Left colon (tissue), 2 donors: ENCODE measurements at regions not wholly inside any gene's neighbourhood (a gene's known extent, or its start where the extent isn't known, plus 50 kb on each side); places are given as distances from the start of the nearest gene placed in this dataset.
A peak's percentile ranks its signal among the peaks of the same experiment; 100 is the strongest.

ENCODE experiments used
- ATAC-seq: fragments of 200-7000 bp; cut with Tn5 transposase; one replicate; pipeline ENCODE4 v1.9.1; 2020; ENCODE audit warnings: mild to moderate bottlenecking, moderate library complexity
- DNase-seq, 2 donors: peaks; one replicate each; pipeline ENCODE4 v3.0.0-alpha.2; 2020
- intact Hi-C, 2 donors: fragments of 100-400 bp; cut with DNase I in 1 of 2; cut with micrococcal nuclease in 1 of 2; formaldehyde crosslinking; loops; one replicate each; pipeline versions ENCODE4 v1.11.2 to v1.14.0; 2022; cut with DNase I, micrococcal nuclease
- donor health status: DM: no; HTN: no; CAD: no.
- donor health status: DM: yes; HTN: yes; CAD: no.

DNA sequence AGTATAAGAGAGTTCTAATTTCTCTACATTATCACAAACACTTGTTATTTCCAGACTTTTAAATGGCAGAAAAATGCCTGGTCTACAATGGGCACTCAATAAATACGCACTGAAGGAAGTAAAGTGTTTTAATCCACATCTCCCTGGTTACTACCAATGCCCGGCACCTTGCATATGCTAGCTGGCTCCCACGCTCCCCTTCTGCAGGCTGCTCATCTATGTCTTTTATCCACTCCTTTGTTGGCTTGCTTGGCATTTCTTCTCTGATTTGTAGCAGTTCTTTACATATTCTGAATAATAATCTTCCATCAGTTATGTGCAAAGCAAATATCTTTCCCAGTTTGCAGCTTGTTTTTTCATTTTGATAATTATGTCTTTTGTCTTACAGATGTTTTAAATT lies 74.6 kb upstream of the PRR23E start:
- ATAC-seq (no peak), DNase-seq (no peak)
- intact Hi-C loops = no loop called here

DNA sequence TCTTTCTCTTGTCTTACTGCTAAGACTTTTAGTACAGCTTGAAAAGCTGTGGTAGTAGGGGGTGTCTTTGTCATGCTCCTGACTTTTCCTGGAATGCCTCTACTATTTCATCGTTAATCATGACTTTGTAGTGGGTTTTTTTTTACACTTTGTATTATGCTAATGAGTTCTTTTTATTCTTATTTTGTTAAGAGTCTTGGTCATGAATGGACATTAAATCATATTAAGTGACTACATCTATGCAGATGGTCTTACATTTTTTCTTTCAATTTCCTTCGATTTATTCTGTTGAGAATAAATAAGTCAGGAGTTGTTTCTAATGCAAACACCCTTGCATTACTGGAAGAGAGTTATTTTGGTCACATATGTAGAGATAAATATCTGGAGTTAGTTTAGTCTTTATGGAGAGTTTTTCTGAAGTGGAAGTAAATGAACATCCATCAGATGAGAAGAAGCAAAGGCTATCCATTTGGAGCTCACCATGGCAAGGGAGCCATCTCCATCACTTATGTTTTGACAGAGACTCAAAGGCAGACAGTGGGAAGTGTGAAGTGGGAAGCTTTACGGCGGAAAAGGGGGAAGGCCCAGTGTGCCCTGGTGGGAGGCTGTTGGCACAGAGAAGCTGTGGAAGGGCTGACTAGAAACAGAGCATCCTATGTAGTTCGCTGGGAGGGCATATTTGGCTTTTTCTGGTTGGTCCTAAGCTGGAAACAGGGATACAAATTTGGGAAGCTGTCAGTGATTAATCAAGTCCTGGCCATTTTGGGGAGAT lies 73.1 kb upstream of the PRR23E start:
- ATAC-seq = no peak
- intact Hi-C loops = no loop called here
- no peak for DNase-seq

DNA sequence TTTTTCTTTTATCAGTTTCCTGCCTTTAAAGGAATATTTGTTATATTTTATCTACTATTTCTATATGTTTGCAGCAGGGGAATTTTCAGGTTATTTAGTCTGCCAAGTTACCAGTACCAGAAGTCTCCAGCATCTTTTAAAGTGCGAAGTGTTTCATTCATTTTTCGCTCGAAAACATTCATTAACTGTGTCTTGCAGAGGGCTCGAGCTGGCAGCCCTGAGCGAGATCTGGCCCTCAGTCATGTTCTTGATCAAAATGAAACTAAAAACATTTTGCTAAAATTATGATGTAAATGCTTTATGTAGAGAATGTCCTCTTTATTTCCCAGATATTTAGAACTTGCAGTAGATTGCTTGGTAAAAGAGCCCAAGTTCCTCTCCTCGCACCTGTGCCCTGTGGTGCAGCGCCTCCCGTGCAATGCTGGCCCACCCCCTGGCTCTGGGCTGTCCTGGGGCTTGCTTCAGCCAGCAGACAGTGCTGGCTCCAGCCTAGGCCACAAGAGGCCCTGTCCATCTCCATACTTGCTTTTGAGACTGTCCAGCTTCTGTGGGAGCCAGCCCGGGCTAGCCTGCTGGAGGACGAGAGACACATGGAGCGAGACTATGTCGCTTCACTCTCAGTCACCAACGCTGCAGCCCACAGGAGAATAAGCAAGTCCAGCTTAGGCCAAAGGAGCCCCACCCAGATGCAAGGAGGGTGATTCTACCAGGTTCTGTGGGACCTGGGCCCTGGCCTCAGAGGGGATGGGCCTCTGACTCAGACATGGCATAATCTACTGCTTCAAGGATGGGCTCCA lies 71.9 kb upstream of the PRR23E start:
- no peak for DNase-seq
- no peak for ATAC-seq
- intact Hi-C loops = no loop called here

DNA sequence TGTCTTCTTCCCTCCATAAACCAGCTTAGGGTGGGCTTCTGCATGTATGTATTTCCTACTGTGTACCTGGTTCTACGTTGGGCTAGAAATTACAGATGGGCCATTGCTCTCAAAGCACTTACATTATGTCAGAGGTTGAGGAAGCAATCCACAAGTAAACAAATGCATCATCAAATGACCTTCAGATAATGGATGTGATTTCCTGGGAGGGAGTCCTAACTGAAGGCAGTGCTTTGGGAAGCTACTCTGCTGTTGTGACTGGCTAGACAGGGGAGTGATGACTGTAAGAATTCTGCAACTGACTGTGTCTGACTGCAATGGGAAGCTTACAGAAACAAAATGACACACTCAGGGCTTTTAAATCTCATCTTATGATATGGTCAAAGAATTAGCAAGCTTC lies 71.0 kb upstream of the PRR23E start:
- ATAC-seq = no peak

DNA sequence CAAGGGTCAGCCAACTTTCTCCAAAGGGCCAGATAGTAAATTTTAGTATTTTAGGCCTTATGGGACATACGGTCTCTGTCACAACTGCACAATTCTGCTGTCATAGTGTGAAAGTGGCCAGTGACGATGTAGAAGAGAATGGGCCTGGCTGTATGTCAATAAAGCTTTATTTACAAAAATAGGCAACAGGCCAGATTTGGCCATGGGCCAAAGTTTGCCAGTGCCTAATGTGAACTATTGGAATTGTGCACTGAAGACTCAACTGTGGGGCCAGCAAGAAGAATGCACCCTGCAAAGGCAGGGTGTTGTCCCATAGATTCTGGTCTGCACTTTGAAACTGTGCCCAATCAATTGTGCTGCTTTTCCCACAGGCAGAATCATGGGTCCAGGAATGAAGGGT lies 69.4 kb upstream of the PRR23E start:
- DNase-seq (no peak), ATAC-seq (no peak)
- intact Hi-C loops = no loop called here

More for the DNA sequence above, 71.0 kb upstream of the PRR23E start:
- intact Hi-C loops = no loop called here
- no peak for DNase-seq

DNA sequence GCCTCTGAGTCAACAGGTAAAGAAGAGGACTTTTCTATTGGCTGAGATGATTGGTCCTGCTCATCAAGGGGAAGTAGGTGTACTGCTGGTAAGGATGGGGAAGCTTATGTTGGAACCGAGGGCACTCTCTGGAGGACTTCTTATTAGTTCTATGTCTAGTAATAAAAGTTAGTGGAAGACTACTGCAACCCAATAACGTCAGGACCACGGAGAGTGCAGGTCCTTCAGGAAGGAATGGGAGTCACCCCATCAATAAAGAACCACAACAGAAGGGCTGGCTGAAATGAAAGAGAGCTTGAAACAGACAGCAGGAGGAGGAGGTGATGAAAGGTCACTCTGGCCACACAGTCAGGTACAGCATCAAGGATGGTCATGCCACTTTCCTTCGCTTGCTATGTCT lies 68.8 kb upstream of the PRR23E start:
- ATAC-seq = no peak
- no peak for DNase-seq
- intact Hi-C loops = no loop called here

DNA sequence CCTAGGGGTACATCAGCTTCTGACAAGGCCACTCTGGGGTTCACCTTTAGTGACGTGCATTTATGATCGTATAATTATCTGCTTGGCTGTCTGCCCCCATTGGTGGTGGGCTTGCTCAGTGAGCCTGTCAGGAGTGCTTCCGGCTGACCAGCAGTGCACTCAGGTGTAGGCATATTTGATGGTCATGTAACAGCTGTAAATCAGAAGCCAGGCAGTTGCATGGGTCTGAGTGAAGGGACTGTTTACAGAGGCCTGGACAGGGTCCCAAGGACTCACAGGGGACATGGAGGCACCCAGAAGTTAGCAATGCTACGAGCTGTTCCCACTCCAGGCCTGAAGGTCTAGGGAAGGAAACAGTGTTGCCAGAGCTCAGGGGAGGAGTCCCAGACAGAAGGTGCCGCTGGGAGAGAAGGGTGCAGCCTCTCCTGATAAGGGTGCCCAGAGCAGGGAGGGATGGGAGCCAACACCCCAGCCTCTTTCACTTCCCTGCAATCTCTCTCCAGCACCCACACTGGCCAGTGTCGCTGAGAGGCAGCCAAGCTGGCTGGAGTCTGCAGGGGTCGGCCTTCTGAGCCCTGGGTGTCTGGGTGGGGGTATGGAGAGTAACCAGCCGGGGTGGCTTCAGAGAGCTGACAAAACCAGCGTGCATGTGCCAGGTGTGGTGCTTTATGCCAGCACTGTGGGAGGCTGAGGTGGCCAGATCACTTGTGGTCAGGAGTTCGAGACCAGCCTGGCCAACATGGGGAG lies 61.3 kb upstream of the PRR23E start:
- intact Hi-C loops = no loop called here
- DNase-seq = no peak
- peak; percentile 84 for ATAC-seq

DNA sequence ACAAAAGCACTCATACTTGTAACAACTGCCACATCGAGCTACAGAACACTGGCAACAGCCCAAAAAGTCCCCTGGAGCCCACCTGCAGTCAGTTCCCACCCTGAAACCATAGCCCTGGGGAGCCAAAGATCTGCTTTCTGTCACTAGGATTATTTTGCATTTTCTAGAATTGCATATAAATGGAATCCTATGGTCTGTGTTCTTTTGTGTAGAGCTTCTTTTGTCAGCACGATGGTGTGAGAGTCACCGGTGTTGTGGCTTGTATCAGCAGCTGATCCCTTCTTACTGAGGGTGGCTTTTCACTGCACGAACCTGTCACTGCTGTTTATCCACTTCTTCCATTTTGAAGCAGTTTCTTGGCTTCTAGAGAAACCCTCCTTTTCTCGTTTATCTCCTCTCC lies 60.1 kb upstream of the PRR23E start:
- ATAC-seq = no peak
- no peak for DNase-seq
- intact Hi-C loops = no loop called here

DNA sequence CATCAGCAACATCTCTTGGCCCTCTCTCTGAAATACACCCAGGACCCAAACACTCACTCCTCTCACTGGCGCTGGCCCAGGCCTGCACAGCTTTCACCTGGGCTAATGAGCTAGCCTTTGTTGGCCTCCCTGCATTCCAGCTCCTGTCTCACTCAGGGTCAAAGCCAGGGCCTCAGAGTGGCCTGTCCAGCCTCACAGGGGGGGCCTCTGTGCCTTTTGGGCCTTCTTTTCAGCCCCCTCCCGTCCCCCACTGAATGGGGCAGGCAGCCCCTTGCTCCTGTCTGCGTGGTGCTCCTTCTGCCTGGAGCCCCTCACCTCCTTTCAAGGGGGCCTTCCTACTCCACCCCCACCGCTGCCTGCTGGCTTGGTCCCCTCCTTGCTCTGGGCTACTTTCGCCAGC lies 59.0 kb upstream of the PRR23E start:
- DNase-seq (no peak), ATAC-seq (no peak)
- intact Hi-C loops = no loop called here

DNA sequence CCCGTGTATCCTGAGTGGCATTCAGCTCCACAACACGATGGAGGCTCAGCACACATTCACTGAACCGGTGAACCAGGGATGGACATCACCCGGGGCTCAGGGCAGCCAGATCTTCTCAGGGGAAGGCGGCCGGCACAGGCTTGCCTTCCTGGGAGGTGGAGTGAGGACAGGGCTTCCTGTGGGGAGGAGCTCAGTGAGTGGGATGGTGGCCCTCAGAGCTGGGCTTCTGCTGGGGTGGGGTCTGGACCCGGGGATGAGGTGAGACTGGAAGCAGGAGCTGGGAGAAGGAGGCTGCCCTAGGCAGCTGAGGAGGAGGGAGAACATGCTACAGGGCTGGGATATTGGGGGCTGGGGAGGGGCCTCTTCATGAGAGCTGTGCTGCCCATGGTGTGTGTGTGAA lies 58.5 kb upstream of the PRR23E start:
- DNase-seq (no peak), ATAC-seq (no peak)
- intact Hi-C loops = no loop called here

DNA sequence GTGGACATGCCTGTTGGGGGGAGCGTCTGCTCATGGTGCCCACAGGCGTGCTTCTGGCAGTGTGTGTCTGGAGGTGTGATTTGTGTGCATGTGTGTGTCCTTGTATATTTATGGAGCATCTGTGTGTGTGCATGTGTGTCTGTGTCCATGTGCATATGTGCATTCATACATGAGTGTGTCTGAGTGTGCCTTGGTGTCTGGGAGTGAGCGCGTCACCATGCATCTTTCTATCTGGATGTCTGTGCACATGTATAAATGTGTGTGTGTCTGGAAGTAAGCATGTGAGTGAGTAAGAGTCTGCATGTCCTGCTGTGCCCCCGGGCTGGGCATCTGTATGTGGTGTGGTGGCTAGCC lies 58.1 kb upstream of the PRR23E start:
- ATAC-seq (no peak), DNase-seq (no peak)
- intact Hi-C loops = no loop called here

DNA sequence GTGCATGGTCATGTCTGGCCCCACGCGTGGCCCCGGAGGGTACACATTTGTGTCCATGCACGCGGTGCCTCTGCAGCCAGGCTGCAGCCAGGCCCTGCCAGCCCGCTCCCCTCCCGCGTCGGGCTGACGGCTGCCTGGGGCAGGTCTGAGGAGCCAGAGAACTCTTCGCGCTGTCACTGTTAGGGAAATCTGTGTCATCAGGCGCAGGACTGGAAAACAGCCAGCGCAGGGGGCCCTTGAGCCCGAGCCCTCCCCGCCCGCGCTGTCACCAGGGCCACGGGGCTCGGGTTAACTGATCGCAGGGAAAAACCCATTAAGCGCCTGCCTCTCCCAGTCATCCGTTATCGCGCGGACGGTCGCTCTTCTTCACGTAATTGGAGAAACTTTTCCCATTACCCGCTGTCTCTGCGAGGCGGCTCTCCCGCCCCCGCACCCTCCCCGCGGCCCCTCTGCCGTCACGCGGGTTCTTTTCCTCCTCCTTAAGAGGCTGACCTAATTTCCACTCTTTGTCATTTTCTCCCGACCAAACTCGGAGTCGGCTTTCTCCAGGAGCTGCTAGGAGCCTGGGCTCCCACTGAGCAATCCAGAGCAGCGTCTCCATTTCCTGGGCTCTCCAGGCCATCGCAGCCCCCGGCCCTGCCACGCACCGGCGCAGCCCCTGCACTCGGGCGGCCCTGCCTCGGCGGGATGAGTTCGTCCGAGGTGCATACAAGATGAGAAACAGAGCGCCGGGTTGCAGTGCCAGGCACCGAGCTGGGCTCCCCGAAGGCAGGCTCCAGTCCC lies 57.5 kb upstream of the PRR23E start:
- DNase-seq = no peak

DNA sequence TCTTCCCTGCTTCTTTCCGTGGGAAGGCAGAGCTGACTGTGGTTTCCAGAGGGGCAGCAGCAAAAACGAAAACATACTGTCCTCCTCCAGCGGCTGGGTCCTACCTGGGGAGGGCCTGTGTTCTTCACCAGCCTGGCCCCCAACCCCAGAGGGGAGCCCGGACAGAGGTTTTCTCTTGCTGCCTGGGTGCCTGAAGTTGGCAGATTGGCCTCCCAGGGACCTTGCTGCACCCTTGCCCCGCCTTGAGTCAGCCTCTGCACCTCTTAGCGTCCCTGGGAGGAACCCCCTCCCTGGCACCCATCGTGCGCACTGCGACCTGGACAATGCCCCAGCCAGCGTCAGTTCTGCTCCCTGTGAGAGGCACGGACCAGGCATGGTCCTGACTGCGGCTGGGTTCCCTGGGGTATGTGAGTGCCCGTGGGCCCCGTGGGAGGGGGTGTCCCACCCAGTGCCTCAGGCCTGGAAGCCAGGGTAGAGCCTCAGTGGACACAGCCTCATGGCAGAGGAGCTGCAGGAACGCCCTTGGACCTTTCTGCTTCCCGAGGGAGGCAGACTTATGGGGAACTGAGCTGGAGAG lies 56.8 kb upstream of the PRR23E start:
- no peak for DNase-seq
- intact Hi-C loops = no loop called here
- ATAC-seq = no peak

More for the DNA sequence above, 57.5 kb upstream of the PRR23E start:
- no peak for ATAC-seq
- intact Hi-C loops = no loop called here

DNA sequence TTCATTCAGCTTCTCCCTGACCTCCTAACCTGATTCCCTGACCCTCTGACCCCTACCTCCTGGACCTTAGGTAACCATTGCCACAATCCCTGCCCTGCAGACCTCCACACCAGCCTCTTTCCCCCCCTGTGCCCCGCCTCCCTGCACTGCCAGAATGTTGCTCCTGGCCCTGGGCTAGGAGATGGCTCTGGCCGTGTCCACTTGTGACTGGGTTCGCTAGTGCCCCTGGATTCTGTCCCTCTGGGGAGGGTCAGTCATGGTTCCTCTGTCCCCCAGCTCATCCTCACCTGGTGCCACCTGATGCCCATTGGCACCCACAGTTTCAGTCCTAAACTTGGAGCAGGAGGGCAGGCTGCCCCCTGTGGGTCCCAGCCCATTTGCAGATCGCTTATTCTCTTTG lies 56.2 kb upstream of the PRR23E start:
- intact Hi-C loops = no loop called here
- ATAC-seq (no peak), DNase-seq (no peak)

DNA sequence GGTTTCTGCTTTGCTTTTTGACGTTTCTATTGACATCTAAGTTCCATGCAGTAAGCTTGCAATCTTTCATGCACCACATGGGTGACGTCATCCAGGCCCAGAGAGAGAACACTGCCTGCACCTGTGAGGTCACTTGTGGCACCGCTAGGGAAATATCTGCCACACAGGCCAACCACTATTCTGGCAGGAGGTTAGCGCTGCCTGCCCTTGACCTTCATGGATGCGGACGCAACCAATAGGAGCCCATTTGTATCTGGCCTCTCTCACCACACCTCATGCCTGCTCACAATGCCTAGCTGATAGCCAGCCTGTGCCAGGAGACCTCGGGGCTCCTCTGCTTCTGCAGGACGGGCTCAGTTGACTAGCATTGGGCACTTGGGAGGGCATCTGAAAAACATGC lies 55.8 kb upstream of the PRR23E start:
- ATAC-seq (no peak), DNase-seq (no peak)
- intact Hi-C loops = no loop called here

DNA sequence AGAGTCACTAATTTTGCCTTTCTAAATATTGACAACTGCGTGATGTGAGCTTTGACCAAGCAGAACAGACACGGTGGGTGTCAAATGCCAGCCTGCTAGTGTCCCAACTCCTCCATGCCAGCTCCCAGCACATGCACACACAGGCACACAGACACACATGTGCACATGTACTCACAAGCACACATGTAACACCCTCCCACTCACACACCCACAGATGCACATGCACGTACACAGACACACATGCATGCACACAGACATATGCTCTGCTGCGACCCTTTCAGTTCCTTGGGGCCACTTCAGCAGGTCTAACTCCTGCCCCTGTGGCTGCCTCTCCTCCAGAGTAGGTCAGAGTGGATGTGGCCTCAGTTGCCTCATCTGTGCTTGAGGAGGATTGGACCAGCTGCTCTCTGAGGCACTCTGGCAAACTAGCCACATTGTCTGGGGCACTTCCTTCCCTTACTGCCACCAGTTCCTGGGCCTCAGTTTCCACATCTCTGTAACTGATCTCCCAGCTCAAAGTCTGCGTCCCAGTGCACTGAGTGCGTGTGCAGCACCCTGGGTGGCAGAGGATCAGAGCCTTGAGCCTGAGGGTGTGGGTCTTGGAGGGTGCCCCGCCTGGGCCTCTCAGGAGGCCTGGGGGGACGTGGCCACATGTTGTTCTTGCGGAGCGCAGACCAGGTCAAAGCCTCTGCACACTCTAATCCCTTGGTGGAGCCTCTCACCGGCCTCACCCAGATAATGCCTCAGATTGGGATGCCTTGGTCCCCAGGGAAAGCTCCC lies 55.0 kb upstream of the PRR23E start:
- DNase-seq (no peak), ATAC-seq (no peak)
- intact Hi-C loops = no loop called here

DNA sequence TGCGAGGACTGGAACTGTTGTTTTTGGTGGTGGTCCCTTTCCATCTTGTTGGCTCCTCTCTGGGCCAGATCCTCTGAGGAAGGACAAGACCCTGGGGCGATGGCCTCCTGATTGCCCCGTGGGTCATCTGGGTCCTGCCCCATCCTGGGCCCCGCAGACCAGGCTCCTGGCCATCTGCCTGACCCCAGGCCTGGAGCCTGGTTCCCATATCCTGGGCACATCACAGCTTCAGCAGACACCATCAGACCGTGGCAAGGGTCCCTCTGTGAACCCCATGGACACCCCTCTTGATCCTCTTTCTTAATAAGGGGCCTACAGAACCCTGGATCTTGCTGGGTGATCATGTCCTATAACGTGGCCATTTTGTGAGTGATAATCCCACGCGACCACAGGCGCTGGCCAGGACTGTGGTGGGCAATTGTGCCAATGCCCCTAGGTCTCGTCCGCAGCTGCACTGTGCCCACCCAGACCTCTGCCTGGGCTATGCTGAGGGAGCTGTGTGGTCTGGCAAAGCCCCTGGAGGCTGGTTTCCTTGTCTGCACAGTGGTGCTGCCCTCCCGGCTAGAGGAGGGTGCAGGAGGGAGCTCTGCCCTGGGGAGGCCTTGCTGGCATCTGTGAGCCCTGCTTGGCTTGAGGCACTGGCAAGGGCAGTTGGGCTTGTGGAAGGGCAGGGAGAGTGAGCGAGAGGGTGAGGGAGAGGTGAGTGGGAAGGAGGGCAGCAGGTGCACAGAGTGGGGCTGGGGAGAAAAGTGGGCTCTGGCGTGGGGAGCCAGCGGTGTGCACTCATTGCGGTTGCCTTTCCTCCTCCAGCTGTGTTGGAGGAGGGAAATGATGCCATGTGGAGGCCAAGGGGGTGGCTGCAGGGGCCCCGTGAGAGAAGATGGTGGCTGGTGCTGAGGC lies 53.1 kb upstream of the PRR23E start:
- intact Hi-C loops = no loop called here
- no peak for DNase-seq
- ATAC-seq = no peak
